ENCODE measurements at regions not wholly inside any gene's neighbourhood (a gene's known extent, or its start where the extent isn't known, plus 50 kb on each side); places are given as distances from the start of the nearest gene placed in this dataset.

DNA sequence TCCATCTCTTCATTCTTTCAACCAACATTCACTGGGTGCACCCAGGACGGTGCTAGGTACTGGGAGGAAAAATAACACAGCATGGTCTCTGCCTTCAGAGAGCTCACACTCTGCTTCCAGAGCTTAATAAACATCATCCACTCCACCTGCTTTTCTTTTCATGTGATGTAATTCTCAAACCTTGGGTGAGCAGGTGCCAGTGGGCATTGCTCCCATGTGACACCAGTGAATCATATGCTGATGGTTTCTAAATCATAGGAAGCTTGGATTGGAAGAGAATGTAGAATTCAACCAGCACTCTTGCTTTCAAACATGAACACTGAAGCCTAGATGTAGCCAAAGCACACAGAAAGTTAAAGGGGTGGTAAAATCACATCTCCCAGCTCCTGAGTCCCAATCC is 189.8 kb downstream of the FOXA2 start:
- no peak for DNase-seq
- Histone ChIP-seq H3K27me3 (ENCODE audit: low read depth) (peaks cover 70% of the 10 kb centered on the region), H3K4me1 (no peaks in the 10 kb centered on the region), H3K9me3 (replicated peaks) (no peaks in the 10 kb centered on the region), H3K36me3 (no peaks in the 10 kb centered on the region), H3K4me3 (no peak overlapping the region), H3K27ac (replicated peaks) (no peak overlapping the region)
- TF ChIP-seq, protein P1, sequence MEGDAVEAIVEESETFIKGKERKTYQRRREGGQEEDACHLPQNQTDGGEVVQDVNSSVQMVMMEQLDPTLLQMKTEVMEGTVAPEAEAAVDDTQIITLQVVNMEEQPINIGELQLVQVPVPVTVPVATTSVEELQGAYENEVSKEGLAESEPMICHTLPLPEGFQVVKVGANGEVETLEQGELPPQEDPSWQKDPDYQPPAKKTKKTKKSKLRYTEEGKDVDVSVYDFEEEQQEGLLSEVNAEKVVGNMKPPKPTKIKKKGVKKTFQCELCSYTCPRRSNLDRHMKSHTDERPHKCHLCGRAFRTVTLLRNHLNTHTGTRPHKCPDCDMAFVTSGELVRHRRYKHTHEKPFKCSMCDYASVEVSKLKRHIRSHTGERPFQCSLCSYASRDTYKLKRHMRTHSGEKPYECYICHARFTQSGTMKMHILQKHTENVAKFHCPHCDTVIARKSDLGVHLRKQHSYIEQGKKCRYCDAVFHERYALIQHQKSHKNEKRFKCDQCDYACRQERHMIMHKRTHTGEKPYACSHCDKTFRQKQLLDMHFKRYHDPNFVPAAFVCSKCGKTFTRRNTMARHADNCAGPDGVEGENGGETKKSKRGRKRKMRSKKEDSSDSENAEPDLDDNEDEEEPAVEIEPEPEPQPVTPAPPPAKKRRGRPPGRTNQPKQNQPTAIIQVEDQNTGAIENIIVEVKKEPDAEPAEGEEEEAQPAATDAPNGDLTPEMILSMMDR (IDR thresholded peaks at IDR 0.05; ENCODE audit: borderline replicate concordance): no peak
- intact Hi-C loops (cut with micrococcal nuclease): no loop called here

DNA sequence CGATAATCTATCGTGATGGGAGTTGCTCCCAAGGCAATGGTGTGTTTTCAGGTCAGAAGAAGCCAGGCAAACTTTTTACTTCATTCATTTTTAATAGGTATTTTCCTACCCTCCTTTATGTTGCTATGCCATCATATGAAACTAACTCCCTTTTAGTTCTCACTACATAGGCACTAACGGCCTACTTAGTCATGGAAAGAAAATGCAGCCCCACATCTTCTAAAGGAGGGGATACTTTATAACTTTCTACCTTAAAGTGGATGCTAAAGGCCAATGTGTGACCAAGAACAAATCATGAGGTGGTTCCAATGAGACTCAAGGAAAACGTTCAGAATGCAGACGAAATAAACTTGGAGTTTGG is 193.8 kb downstream of the FOXA2 start:
- TF ChIP-seq, protein P1 (IDR thresholded peaks at IDR 0.05; ENCODE audit: borderline replicate concordance): no peak
- intact Hi-C loops (cut with micrococcal nuclease): no loop called here
- no peaks in the 10 kb centered on the region for H3K4me1 ChIP-seq
- H3K9me3 ChIP-seq (replicated peaks): no peaks in the 10 kb centered on the region
- no peak for DNase-seq
- H3K27me3 ChIP-seq (ENCODE audit: low read depth): peaks cover 82% of the 10 kb centered on the region
- no peaks in the 10 kb centered on the region for H3K36me3 ChIP-seq
- H3K4me3 ChIP-seq: no peak overlapping the region
- H3K27ac ChIP-seq (replicated peaks): no peak overlapping the region

DNA sequence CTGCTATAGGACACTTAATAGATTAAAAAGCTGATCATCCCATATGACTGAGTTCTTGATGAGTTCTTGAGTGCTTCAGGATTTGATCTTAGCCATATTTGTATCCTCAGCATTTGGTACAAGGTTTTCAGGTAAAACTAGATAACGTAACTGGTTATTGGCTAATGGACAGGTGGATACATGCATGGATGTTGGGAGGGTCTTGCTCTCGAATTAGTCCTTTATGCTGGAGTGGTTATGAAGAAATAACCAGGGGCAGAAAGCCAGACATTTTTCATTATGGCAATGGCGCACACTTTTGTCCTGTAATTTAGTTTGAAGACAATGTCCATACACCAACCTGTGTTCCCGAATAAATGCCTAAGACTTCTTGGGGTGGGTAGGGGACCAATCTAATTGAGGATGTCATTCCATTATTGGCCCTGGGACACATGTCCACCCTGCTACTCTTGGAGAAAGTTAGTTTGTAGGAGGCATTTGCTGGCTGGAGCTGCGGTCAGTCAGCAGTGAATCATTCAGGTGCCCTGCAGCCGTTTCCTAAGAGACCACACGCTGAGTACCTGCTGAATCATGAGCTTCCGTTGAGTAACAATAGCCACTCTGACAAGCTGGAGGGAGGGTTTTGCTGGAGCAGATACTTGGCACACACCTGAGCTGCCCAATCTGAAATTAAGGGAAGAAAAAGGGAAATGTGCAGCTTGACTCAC is 194.4 kb downstream of the FOXA2 start:
- TF ChIP-seq, protein P1 (IDR thresholded peaks at IDR 0.05; ENCODE audit: borderline replicate concordance): no peak
- no peaks in the 10 kb centered on the region for H3K36me3 ChIP-seq

DNA sequence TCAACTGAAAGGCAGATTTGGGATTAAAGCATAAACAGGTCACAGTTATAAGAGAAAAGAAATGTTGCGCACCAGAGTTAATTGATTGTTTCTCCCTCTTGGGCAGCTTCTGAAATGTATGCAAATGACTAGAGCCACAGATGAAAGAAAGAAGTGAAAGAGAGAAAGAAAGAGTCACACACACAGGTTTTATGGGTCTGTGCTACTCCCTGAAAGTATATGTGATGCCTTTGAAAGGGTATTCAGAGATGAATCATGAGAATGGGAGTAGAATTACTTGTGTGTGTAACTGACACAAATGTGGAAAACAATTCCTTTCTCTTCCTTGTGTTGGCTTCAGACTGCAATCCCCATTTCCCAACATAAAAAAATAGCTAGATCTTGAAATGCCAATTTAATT is 196.9 kb downstream of the FOXA2 start:
- no peak overlapping the region for H3K4me3 ChIP-seq

More for the DNA sequence above, 194.4 kb downstream of the FOXA2 start:
- intact Hi-C loops (cut with micrococcal nuclease): no loop called here
- Histone ChIP-seq H3K4me3 (no peak overlapping the region), H3K9me3 (replicated peaks) (no peaks in the 10 kb centered on the region), H3K4me1 (no peaks in the 10 kb centered on the region), H3K27me3 (ENCODE audit: low read depth) (peaks cover 82% of the 10 kb centered on the region), H3K27ac (replicated peaks) (no peak overlapping the region)
- DNase-seq: no peak

DNA sequence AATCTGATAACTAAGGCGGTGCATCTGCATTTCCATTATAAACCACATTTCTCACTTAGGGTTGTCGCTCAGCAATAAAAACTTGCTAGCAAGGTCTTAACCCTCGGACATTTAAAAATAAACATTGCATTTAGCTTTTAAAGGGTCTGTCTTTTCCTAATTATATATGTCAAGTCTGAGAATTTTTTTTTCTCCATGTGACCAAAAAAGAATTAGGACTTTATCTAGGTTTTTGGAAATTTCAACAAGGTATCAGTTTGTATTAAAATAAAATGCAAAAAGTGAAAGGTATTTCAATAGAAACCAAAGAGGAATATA is 198.1 kb downstream of the FOXA2 start:
- intact Hi-C loops (cut with micrococcal nuclease): no loop called here

More for the DNA sequence above, 196.9 kb downstream of the FOXA2 start:
- TF ChIP-seq, protein P1 (IDR thresholded peaks at IDR 0.05; ENCODE audit: borderline replicate concordance): no peak
- no peak for DNase-seq
- intact Hi-C loops (cut with micrococcal nuclease): no loop called here
- Histone ChIP-seq H3K9me3 (replicated peaks) (no peaks in the 10 kb centered on the region), H3K27ac (replicated peaks) (no peak overlapping the region), H3K4me1 (no peaks in the 10 kb centered on the region), H3K36me3 (no peaks in the 10 kb centered on the region), H3K27me3 (ENCODE audit: low read depth) (peaks cover 67% of the 10 kb centered on the region)

More for the DNA sequence above, 198.1 kb downstream of the FOXA2 start:
- no peaks in the 10 kb centered on the region for H3K9me3 ChIP-seq (replicated peaks)
- no peaks in the 10 kb centered on the region for H3K4me1 ChIP-seq
- no peak overlapping the region for H3K27ac ChIP-seq (replicated peaks)
- TF ChIP-seq, protein P1 (IDR thresholded peaks at IDR 0.05; ENCODE audit: borderline replicate concordance): no peak
- peaks cover 61% of the 10 kb centered on the region for H3K27me3 ChIP-seq (ENCODE audit: low read depth)
- no peak overlapping the region for H3K4me3 ChIP-seq
- H3K36me3 ChIP-seq: no peaks in the 10 kb centered on the region
- no peak for DNase-seq
